IMR-90 (cell line): ENCODE measurements at regions not wholly inside any gene's neighbourhood (a gene's known extent, or its start where the extent isn't known, plus 50 kb on each side); places are given as distances from the start of the nearest gene placed in this dataset.

ENCODE experiments used
- ATAC-seq: fragments of 200-7000 bp; cut with Tn5 transposase; 2 replicates; pipeline ENCODE4 v1.9.1; 2020; ENCODE audit warnings: low read depth, mild to moderate bottlenecking, moderate library complexity
- BruUV-seq: library from RNA; stranded (reverse); fragments of 400-500 nt; replicated peaks from 2 replicates; lab custom pipeline; 2021; lab: Mats Ljungman, UMichigan
- CTCF ChIA-PET: fragments of 300-600 bp; formaldehyde crosslinking; extraction: SDS; loops from one replicate; lab custom pipeline; 2021; ENCODE audit warnings: antibody characterized with exemption; lab: Yijun Ruan, JAX
- POLR2A ChIA-PET: fragments of 300-600 bp; sonication (Branson Sonifier 250); formaldehyde crosslinking; loops from one replicate; lab custom pipeline; 2022; ENCODE audit warnings: antibody characterized with exemption; ENCODE audit not compliant: unreplicated experiment; lab: Charles Lee
- DNase-seq: peaks from one replicate; pipeline ENCODE4 v3.0.0; 2013
- H2AFZ ChIP-seq: replicated peaks from 2 replicates; pipeline ENCODE3; 2013; ENCODE audit warnings: low read length, mild to moderate bottlenecking; ENCODE audit not compliant: poor library complexity
- H2AK5ac ChIP-seq: 2 replicates; pipeline ENCODE4 v1.6.1; 2013; ENCODE audit warnings: low read depth, low read length, inconsistent platforms
- H2AK9ac ChIP-seq: replicated peaks from 2 replicates; pipeline ENCODE3; 2013; ENCODE audit warnings: mild to moderate bottlenecking, low read depth, low read length, moderate library complexity; ENCODE audit not compliant: poor library complexity
- H2BK120ac ChIP-seq: 2 replicates; pipeline ENCODE4 v1.6.1; 2013; ENCODE audit warnings: low read depth, low read length, inconsistent platforms
- H2BK15ac ChIP-seq: 3 replicates; pipeline ENCODE4 v1.6.1; 2013; ENCODE audit warnings: low read depth, low read length, inconsistent platforms
- H2BK20ac ChIP-seq: 2 replicates; pipeline ENCODE4 v1.6.1; 2013; ENCODE audit warnings: low read depth, mild to moderate bottlenecking, inconsistent platforms, low read length, moderate library complexity
- H2BK5ac ChIP-seq: 2 replicates; pipeline ENCODE4 v1.6.1; 2013; ENCODE audit warnings: mild to moderate bottlenecking, low read depth, low read length, inconsistent platforms; ENCODE audit not compliant: poor library complexity, severe bottlenecking
- H3K14ac ChIP-seq: replicated peaks from 2 replicates; pipeline ENCODE4 v1.6.1; 2013; ENCODE audit warnings: low read depth, low read length, inconsistent platforms
- H3K18ac ChIP-seq: 2 replicates; pipeline ENCODE4 v1.6.1; 2013; ENCODE audit warnings: low read depth, low read length, control low read depth
- H3K23ac ChIP-seq: 2 replicates; pipeline ENCODE4 v1.6.1; 2013; ENCODE audit warnings: low read depth, low read length, inconsistent platforms
- H3K27ac ChIP-seq: 2 replicates; pipeline ENCODE4 v1.5.1; 2013; ENCODE audit warnings: mild to moderate bottlenecking, control low read depth, low read length; ENCODE audit not compliant: insufficient read depth
- H3K27me3 ChIP-seq: 2 replicates; pipeline ENCODE4 v1.6.1; 2013; ENCODE audit warnings: low read length; ENCODE audit not compliant: control insufficient read depth, insufficient read depth
- H3K36me3 ChIP-seq: 2 replicates; pipeline ENCODE4 v1.6.1; 2013; ENCODE audit warnings: low read length, mixed read lengths; ENCODE audit not compliant: control insufficient read depth, insufficient read depth
- H3K4ac ChIP-seq: 2 replicates; pipeline ENCODE4 v1.6.1; 2013; ENCODE audit warnings: low read depth, low read length, inconsistent platforms
- H3K4me1 ChIP-seq: 2 replicates; pipeline ENCODE4 v1.6.1; 2013; ENCODE audit warnings: low read length, mixed read lengths; ENCODE audit not compliant: control insufficient read depth, insufficient read depth
- H3K4me2 ChIP-seq: 2 replicates; pipeline ENCODE4 v1.6.1; 2013; ENCODE audit warnings: low read depth, mild to moderate bottlenecking, control low read depth, low read length, moderate library complexity
- H3K4me3 ChIP-seq: 2 replicates; pipeline ENCODE4 v1.5.1; 2013; ENCODE audit warnings: low read depth, mild to moderate bottlenecking, control low read depth, low read length, moderate library complexity; ENCODE audit not compliant: insufficient read depth
- H3K56ac ChIP-seq: 2 replicates; pipeline ENCODE4 v1.6.1; 2013; ENCODE audit warnings: low read length, inconsistent platforms; ENCODE audit not compliant: insufficient read depth; ENCODE audit errors: extremely low read depth
- H3K79me1 ChIP-seq, 2 experiments: 2 replicates each; pipeline ENCODE4 v1.6.1; 2013; ENCODE audit warnings: low read length in 2 of 2, inconsistent platforms in 1 of 2, low read depth in 1 of 2
- H3K9ac ChIP-seq: 2 replicates; pipeline ENCODE4 v1.6.1; 2013; ENCODE audit warnings: low read depth, low read length, control low read depth
- H3K9me1 ChIP-seq: 2 replicates; pipeline ENCODE4 v1.6.1; 2013; ENCODE audit warnings: low read length, inconsistent platforms; ENCODE audit not compliant: insufficient read depth
- H3K9me3 ChIP-seq: 2 replicates; pipeline ENCODE4 v1.6.1; 2013; ENCODE audit warnings: low read length; ENCODE audit not compliant: control insufficient read depth, insufficient read depth
- H4K20me1 ChIP-seq: 2 replicates; pipeline ENCODE4 v1.6.1; 2013; ENCODE audit warnings: low read length, inconsistent platforms; ENCODE audit not compliant: insufficient read depth
- H4K5ac ChIP-seq: 2 replicates; pipeline ENCODE4 v1.6.1; 2013; ENCODE audit warnings: mild to moderate bottlenecking, low read depth, low read length, control low read depth
- H4K8ac ChIP-seq, 2 experiments: 2 replicates each; pipeline ENCODE4 v1.6.1; 2013; ENCODE audit warnings: low read depth in 2 of 2, low read length in 2 of 2, control low read depth in 1 of 2, inconsistent platforms in 1 of 2
- H4K91ac ChIP-seq: 2 replicates; pipeline ENCODE4 v1.6.1; 2013; ENCODE audit warnings: low read depth, low read length, inconsistent platforms; ENCODE audit not compliant: insufficient read depth
- BHLHE40 ChIP-seq: fragments of 150-350 bp; IDR thresholded peaks from 2 replicates; pipeline ENCODE4 v1.6.1; 2016; ENCODE audit warnings: mild to moderate bottlenecking, low read depth, low read length
- CEBPB ChIP-seq: IDR thresholded peaks from 2 replicates; pipeline ENCODE4 v1.6.1; 2012; ENCODE audit warnings: low read depth, low read length, improper control_type of control experiment
- CHD1 ChIP-seq: IDR thresholded peaks from 2 replicates; pipeline ENCODE4 v1.6.1; 2012; ENCODE audit warnings: low read depth, low read length, improper control_type of control experiment
- FOS ChIP-seq: fragments of 150-350 bp; IDR thresholded peaks from 2 replicates; pipeline ENCODE4 v1.6.1; 2016; ENCODE audit warnings: low read depth, low read length
- MAFK ChIP-seq: IDR thresholded peaks from 2 replicates; pipeline ENCODE4 v1.6.1; 2012; ENCODE audit warnings: low read depth, low read length, improper control_type of control experiment
- MAZ ChIP-seq: IDR thresholded peaks from 2 replicates; pipeline ENCODE4 v1.6.1; 2012; ENCODE audit warnings: low read depth, mild to moderate bottlenecking, low read length, improper control_type of control experiment, moderate library complexity, borderline replicate concordance
- MXI1 ChIP-seq: IDR thresholded peaks from 2 replicates; pipeline ENCODE4 v1.6.1; 2012; ENCODE audit warnings: low read depth, mild to moderate bottlenecking, low read length, moderate library complexity, borderline replicate concordance
- NFE2L2 ChIP-seq: fragments of 150-350 bp; IDR thresholded peaks from 2 replicates; pipeline ENCODE4 v1.6.1; 2016; ENCODE audit warnings: low read depth, mild to moderate bottlenecking, low read length
- POLR2A ChIP-seq: IDR thresholded peaks from 2 replicates; pipeline ENCODE4 v1.6.1; 2012; ENCODE audit warnings: mild to moderate bottlenecking, low read depth, low read length
- RAD21 ChIP-seq: IDR thresholded peaks from 2 replicates; pipeline ENCODE4 v1.6.1; 2012; ENCODE audit warnings: low read length, improper control_type of control experiment
- RCOR1 ChIP-seq: IDR thresholded peaks from 2 replicates; pipeline ENCODE4 v1.6.1; 2012; ENCODE audit warnings: mild to moderate bottlenecking, low read length, improper control_type of control experiment; ENCODE audit not compliant: insufficient replicate concordance
- RFX5 ChIP-seq: IDR thresholded peaks from 2 replicates; pipeline ENCODE4 v1.8.0; 2012; ENCODE audit warnings: low read depth, mild to moderate bottlenecking, low read length, moderate library complexity
- SMC3 ChIP-seq: fragments of 150-350 bp; IDR thresholded peaks from 2 replicates; pipeline ENCODE4 v1.6.1; 2016; ENCODE audit warnings: low read depth, mild to moderate bottlenecking, antibody characterized with exemption, low read length, moderate library complexity
- USF2 ChIP-seq: fragments of 150-350 bp; IDR thresholded peaks from 2 replicates; pipeline ENCODE4 v1.6.1; 2017; ENCODE audit warnings: mild to moderate bottlenecking, antibody characterized with exemption, low read length, low read depth
- WGBS, 2 experiments: methylation state at CpG; one replicate each; pipeline versions ENCODE4 v1.1.5 to v1.1.7; 2013; ENCODE audit warnings: missing lambda C conversion rate in 2 of 2; ENCODE audit not compliant: insufficient read length in 1 of 2; ENCODE audit errors: extremely low coverage in 2 of 2; 5-methylcytosine and 5-hydroxymethylcytosine counted together
- dilution Hi-C: fragments of 300-500 bp; cut with HindIII; formaldehyde crosslinking; loops from one replicate; pipeline ENCODE4 v1.14.3; 2018; ENCODE audit warnings: low sequenced_read_pairs; ENCODE audit not compliant: unreplicated experiment
- in situ Hi-C: fragments of 300-500 bp; cut with MboI; formaldehyde crosslinking; loops from 3 replicates; pipeline ENCODE4 v1.14.3; 2019; ENCODE audit warnings: low sequenced_read_pairs, inconsistent platforms, mixed read lengths
- intact Hi-C: fragments of 100-400 bp; cut with micrococcal nuclease; formaldehyde crosslinking; loops from 2 replicates; pipeline ENCODE4 v1.10.0; 2022
- TF ChIP-seq, protein P1 (sequence below): conservative IDR thresholded peaks from 2 replicates; pipeline ENCODE4 v1.5.1; 2012; ENCODE audit warnings: mild to moderate bottlenecking, low read depth, low read length, improper control_type of control experiment
- TF ChIP-seq, protein P2 (sequence below): fragments of 150-350 bp; IDR thresholded peaks from 2 replicates; pipeline ENCODE4 v1.6.1; 2016; ENCODE audit warnings: low read depth, mild to moderate bottlenecking, low read length, moderate library complexity, borderline replicate concordance

DNA sequence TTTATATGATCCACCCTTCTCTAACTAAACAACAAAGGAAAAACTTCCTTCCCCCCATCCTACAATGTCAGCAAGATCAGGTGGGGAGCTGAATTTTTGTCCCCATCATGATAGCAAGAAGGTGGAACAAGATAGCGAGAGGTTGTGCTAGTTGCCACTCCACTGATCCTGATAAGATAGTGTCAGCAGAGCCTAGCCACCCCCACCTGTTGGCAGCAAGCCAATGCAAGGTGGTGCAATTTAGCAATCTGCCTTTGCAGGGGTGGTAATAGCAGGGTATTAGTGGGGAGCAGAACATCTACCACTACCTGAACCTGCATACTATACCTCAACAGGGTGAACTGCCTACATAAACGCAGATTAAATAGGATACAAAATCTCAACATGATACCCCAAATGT, 80.2 kb upstream of the MAMLD1 start:
- no peak overlapping the region for H3K14ac ChIP-seq
- no CpG with 5 or more reads among the region's 2 CpGs for WGBS, 2 experiments
- in situ Hi-C loops (no loop called here), intact Hi-C loops (no loop called here), dilution Hi-C loops (no loop called here)
- no peak overlapping the region for H2BK5ac ChIP-seq
- H3K4me3 ChIP-seq = no peak overlapping the region
- TF ChIP-seq RAD21 = no peak
- TF ChIP-seq, protein P1, sequence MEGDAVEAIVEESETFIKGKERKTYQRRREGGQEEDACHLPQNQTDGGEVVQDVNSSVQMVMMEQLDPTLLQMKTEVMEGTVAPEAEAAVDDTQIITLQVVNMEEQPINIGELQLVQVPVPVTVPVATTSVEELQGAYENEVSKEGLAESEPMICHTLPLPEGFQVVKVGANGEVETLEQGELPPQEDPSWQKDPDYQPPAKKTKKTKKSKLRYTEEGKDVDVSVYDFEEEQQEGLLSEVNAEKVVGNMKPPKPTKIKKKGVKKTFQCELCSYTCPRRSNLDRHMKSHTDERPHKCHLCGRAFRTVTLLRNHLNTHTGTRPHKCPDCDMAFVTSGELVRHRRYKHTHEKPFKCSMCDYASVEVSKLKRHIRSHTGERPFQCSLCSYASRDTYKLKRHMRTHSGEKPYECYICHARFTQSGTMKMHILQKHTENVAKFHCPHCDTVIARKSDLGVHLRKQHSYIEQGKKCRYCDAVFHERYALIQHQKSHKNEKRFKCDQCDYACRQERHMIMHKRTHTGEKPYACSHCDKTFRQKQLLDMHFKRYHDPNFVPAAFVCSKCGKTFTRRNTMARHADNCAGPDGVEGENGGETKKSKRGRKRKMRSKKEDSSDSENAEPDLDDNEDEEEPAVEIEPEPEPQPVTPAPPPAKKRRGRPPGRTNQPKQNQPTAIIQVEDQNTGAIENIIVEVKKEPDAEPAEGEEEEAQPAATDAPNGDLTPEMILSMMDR = no peak
- TF ChIP-seq BHLHE40 = no peak
- TF ChIP-seq, protein P2, sequence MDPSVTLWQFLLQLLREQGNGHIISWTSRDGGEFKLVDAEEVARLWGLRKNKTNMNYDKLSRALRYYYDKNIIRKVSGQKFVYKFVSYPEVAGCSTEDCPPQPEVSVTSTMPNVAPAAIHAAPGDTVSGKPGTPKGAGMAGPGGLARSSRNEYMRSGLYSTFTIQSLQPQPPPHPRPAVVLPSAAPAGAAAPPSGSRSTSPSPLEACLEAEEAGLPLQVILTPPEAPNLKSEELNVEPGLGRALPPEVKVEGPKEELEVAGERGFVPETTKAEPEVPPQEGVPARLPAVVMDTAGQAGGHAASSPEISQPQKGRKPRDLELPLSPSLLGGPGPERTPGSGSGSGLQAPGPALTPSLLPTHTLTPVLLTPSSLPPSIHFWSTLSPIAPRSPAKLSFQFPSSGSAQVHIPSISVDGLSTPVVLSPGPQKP = no peak
- TF ChIP-seq SMC3 = no peak
- no peak for TF ChIP-seq CHD1
- no peak for TF ChIP-seq POLR2A
- TF ChIP-seq RCOR1 = no peak
- TF ChIP-seq NFE2L2 = no peak
- no peak for TF ChIP-seq FOS
- no peak for TF ChIP-seq CEBPB
- no peak for TF ChIP-seq USF2
- TF ChIP-seq MAFK = no peak
- TF ChIP-seq RFX5 = no peak
- TF ChIP-seq MXI1 = no peak
- no peak for TF ChIP-seq MAZ
- no peak overlapping the region for H3K23ac ChIP-seq
- no peak overlapping the region for H3K18ac ChIP-seq
- no TSS peak for BruUV-seq
- no peak overlapping the region for H3K56ac ChIP-seq
- no peaks in the 10 kb centered on the region for H4K20me1 ChIP-seq
- no peak overlapping the region for H2BK20ac ChIP-seq
- no peak for DNase-seq
- CTCF ChIA-PET = no interaction called here
- no peak overlapping the region for H2AK5ac ChIP-seq
- H2AK9ac ChIP-seq = no peak overlapping the region
- H3K4me2 ChIP-seq = no peak overlapping the region
- H4K5ac ChIP-seq = no peak overlapping the region
- H4K8ac ChIP-seq = no peak overlapping the region
- H2BK120ac ChIP-seq = no peak overlapping the region
- no peak overlapping the region for H4K91ac ChIP-seq
- no peaks in the 10 kb centered on the region for H3K36me3 ChIP-seq
- no peak overlapping the region for H2AFZ ChIP-seq
- H2BK15ac ChIP-seq = no peak overlapping the region
- 0 out of 2 replicates have a peak, but pooled peaks cover 1% of the 10 kb centered on the region for H3K9me3 ChIP-seq
- H3K9ac ChIP-seq = no peak overlapping the region
- ATAC-seq = no peak
- H3K27me3 ChIP-seq = peaks cover 5% of the 10 kb centered on the region
- POLR2A ChIA-PET = no interaction called here
- H3K4ac ChIP-seq = no peak overlapping the region
- H3K9me1 ChIP-seq = no peaks in the 10 kb centered on the region
- no peaks in the 10 kb centered on the region for H3K79me1 ChIP-seq
- no peak overlapping the region for H3K27ac ChIP-seq
- H3K4me1 ChIP-seq = no peaks in the 10 kb centered on the region
